ENCODE measurements at regions not wholly inside any gene's neighbourhood (a gene's known extent, or its start where the extent isn't known, plus 50 kb on each side); places are given as distances from the start of the nearest gene placed in this dataset.
"Not testable (repeated sequence)": the region's sequence is repeated elsewhere in the genome, so short reads cannot be mapped to it uniquely, and the experiment has no call there.

DNA sequence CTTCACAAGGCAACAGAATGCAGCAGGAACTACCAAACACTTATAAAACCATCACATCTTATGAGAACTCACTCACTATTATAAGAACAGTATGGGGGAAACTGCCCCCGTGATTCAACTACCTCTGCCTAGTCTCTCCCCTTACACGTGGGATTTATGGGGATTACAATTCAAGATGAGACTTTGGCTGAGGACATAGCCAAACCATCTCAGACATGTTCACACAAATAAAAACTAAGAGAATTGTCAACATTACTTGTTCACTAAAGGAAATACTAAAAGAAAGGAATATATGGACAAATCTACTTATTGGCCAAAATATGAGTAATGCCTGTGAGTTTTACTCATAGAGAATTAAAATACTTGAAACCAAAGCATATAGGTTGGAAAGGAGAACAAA, 505.1 kb downstream of the IGSF11 start:
- no peaks in the 10 kb centered on the region for H3K36me3 ChIP-seq (ENCODE audit: control insufficient read depth in 2 of 3, insufficient read depth in 3 of 3, low read length in 3 of 3)
- no peaks in the 10 kb centered on the region for H3K27me3 ChIP-seq (ENCODE audit: control insufficient read depth, insufficient read depth, low read length)
- FAIRE-seq (no peak), DNase-seq (no peak)
- H3K9me3 ChIP-seq (ENCODE audit: control insufficient read depth in 2 of 3, insufficient read depth in 1 of 3, low read length in 3 of 3), result no peaks in the 10 kb centered on the region
- no peak overlapping the region for H3K4me3 ChIP-seq (ENCODE audit: low read length in 3 of 3)
- no peaks in the 10 kb centered on the region for H3K4me1 ChIP-seq (ENCODE audit: control insufficient read depth in 2 of 3, insufficient read depth in 2 of 3, low read depth in 1 of 3, low read length in 3 of 3)
- H3K27ac ChIP-seq (ENCODE audit: low read depth in 2 of 2, low read length in 2 of 2), result no peak overlapping the region
- intact Hi-C loops (cut with DNase I), result no loop called here
- TF ChIP-seq, protein P1, sequence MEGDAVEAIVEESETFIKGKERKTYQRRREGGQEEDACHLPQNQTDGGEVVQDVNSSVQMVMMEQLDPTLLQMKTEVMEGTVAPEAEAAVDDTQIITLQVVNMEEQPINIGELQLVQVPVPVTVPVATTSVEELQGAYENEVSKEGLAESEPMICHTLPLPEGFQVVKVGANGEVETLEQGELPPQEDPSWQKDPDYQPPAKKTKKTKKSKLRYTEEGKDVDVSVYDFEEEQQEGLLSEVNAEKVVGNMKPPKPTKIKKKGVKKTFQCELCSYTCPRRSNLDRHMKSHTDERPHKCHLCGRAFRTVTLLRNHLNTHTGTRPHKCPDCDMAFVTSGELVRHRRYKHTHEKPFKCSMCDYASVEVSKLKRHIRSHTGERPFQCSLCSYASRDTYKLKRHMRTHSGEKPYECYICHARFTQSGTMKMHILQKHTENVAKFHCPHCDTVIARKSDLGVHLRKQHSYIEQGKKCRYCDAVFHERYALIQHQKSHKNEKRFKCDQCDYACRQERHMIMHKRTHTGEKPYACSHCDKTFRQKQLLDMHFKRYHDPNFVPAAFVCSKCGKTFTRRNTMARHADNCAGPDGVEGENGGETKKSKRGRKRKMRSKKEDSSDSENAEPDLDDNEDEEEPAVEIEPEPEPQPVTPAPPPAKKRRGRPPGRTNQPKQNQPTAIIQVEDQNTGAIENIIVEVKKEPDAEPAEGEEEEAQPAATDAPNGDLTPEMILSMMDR (IDR thresholded peaks at IDR 0.05; ENCODE audit: borderline replicate concordance, extremely low read depth, insufficient read depth), result no peak
- H3K9ac ChIP-seq (ENCODE audit: low read length in 3 of 3), result no peak overlapping the region

DNA sequence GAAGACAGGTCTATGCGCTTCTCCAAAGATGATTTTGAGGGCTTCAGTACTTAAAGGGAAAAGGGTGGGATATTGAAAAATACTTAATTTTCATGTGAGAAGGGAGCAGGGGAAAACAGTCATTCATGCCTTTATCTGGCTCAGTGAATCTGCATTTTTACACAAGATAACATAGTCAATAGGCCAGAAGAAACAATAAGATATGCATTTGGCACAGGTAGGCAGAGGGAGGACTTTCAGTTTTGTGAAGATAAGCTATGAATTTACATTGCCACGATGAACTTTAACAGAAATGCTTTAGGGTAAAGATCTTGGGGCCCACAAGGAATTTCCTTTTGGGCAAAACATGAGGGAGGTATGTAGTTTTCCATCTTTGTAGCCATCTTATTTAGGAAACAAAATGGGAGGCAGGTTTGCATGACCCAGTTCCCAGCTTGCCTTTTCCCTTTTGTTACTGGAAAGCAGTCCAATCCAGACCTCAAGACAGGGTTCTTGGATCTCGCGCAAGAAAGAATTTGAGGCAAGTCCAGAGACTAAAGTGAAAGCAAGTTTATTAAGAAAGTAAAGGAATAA, 504.2 kb downstream of the IGSF11 start:
- no peak for FAIRE-seq
- Histone ChIP-seq H3K4me3 (ENCODE audit: low read length in 3 of 3) (no peak overlapping the region), H3K4me1 (ENCODE audit: control insufficient read depth in 2 of 3, insufficient read depth in 2 of 3, low read depth in 1 of 3, low read length in 3 of 3) (no peaks in the 10 kb centered on the region), H3K27ac (ENCODE audit: low read depth in 2 of 2, low read length in 2 of 2) (no peak overlapping the region), H3K36me3 (ENCODE audit: control insufficient read depth in 2 of 3, insufficient read depth in 3 of 3, low read length in 3 of 3) (no peaks in the 10 kb centered on the region), H3K9me3 (ENCODE audit: control insufficient read depth in 2 of 3, insufficient read depth in 1 of 3, low read length in 3 of 3) (no peaks in the 10 kb centered on the region), H3K9ac (ENCODE audit: low read length in 3 of 3) (no peak overlapping the region), H3K27me3 (ENCODE audit: control insufficient read depth, insufficient read depth, low read length) (no peaks in the 10 kb centered on the region)
- no peak for DNase-seq
- intact Hi-C loops (cut with DNase I), result no loop called here
- TF ChIP-seq, protein P1 (IDR thresholded peaks at IDR 0.05; ENCODE audit: borderline replicate concordance, extremely low read depth, insufficient read depth), result no peak

DNA sequence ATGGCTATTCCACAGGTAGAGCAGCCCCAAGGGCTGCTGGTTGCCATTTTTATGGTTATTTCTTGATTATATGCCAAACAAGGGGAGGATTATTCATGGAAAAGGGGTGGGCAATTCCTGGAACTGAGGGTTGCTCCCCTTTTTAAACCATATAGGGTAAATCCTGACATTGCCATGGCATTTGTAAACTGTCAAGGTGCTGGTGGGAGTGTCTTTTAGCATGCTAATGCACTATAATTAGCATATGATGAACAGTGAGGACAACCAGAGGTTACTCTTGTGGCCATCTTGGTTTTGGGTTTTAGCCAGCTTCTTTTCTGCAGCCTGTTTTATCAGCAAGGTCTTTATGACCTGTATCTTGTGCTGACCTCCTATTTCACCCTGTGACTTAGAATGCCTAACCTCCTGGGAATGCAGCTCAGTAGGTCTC, 503.7 kb downstream of the IGSF11 start:
- H3K27me3 ChIP-seq (ENCODE audit: control insufficient read depth, insufficient read depth, low read length); H3K36me3 ChIP-seq (ENCODE audit: control insufficient read depth in 2 of 3, insufficient read depth in 3 of 3, low read length in 3 of 3); intact Hi-C loops (cut with DNase I); FAIRE-seq; H3K27ac ChIP-seq (ENCODE audit: low read depth in 2 of 2, low read length in 2 of 2); H3K9me3 ChIP-seq (ENCODE audit: control insufficient read depth in 2 of 3, insufficient read depth in 1 of 3, low read length in 3 of 3); H3K9ac ChIP-seq (ENCODE audit: low read length in 3 of 3); H3K4me3 ChIP-seq (ENCODE audit: low read length in 3 of 3); DNase-seq; H3K4me1 ChIP-seq (ENCODE audit: control insufficient read depth in 2 of 3, insufficient read depth in 2 of 3, low read depth in 1 of 3, low read length in 3 of 3): not testable (repeated sequence)

DNA sequence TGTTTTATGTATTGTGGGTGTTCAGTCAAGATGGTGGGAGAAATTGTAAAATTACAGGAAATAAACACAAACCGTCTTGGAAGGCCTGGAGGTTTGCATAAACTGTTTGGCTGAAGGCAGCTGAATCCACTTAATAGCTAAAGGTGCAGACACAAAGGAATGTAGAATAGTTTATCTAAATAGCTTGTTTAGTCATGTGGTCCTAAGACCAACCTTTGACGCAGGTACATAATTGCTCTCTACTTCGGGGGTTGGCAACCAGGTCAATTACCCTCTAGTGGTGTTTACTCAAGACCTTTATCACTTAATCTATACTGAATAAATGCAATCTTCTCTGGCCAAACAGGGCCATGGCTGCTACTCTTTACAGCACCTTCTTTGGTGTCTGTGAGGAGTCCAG, 502.8 kb downstream of the IGSF11 start:
- FAIRE-seq (no peak), DNase-seq (no peak)
- no peaks in the 10 kb centered on the region for H3K36me3 ChIP-seq (ENCODE audit: control insufficient read depth in 2 of 3, insufficient read depth in 3 of 3, low read length in 3 of 3)
- H3K9me3 ChIP-seq (ENCODE audit: control insufficient read depth in 2 of 3, insufficient read depth in 1 of 3, low read length in 3 of 3), result no peaks in the 10 kb centered on the region
- no peak overlapping the region for H3K27ac ChIP-seq (ENCODE audit: low read depth in 2 of 2, low read length in 2 of 2)
- H3K4me1 ChIP-seq (ENCODE audit: control insufficient read depth in 2 of 3, insufficient read depth in 2 of 3, low read depth in 1 of 3, low read length in 3 of 3), result no peaks in the 10 kb centered on the region
- intact Hi-C loops (cut with DNase I), result no loop called here
- TF ChIP-seq, protein P1 (IDR thresholded peaks at IDR 0.05; ENCODE audit: borderline replicate concordance, extremely low read depth, insufficient read depth), result no peak
- no peak overlapping the region for H3K4me3 ChIP-seq (ENCODE audit: low read length in 3 of 3)
- no peaks in the 10 kb centered on the region for H3K27me3 ChIP-seq (ENCODE audit: control insufficient read depth, insufficient read depth, low read length)
- H3K9ac ChIP-seq (ENCODE audit: low read length in 3 of 3), result no peak overlapping the region

All from kidney (tissue), 13 donors.